ENCODE measurements at regions not wholly inside any gene's neighbourhood (a gene's known extent, or its start where the extent isn't known, plus 50 kb on each side); places are given as distances from the start of the nearest gene placed in this dataset.

- H3K4me3 ChIP-seq: no peak overlapping the region
- no peaks in the 10 kb centered on the region for H3K36me3 ChIP-seq
- no peaks in the 10 kb centered on the region for H3K4me1 ChIP-seq (replicated peaks)
- TF ChIP-seq POLR2AphosphoS5 (IDR thresholded peaks at IDR 0.05): no peak
- TF ChIP-seq POLR2A (IDR thresholded peaks at IDR 0.05): no peak
- TF ChIP-seq CTCF (IDR thresholded peaks at IDR 0.05): no peak
- 47% methylated on average over 4 of the region's 4 CpGs for WGBS
- H3K9me3 ChIP-seq: no peaks in the 10 kb centered on the region
- intact Hi-C loops (cut with DNase I): no loop called here
- H3K27me3 ChIP-seq (replicated peaks; ENCODE audit: insufficient read depth): no peaks in the 10 kb centered on the region
- no peak overlapping the region for H3K27ac ChIP-seq
- DNase-seq (ENCODE audit: low spot score): no peak
Observed at GRCh38 chr1:63112155-63112900, 210.0 kb upstream of the FOXD3 start.

- Histone ChIP-seq H3K4me1 (replicated peaks) (no peaks in the 10 kb centered on the region), H3K36me3 (no peaks in the 10 kb centered on the region), H3K9me3 (no peaks in the 10 kb centered on the region), H3K27me3 (replicated peaks; ENCODE audit: insufficient read depth) (no peaks in the 10 kb centered on the region), H3K27ac (no peak overlapping the region), H3K4me3 (no peak overlapping the region)
- WGBS: 75% methylated on average over 3 of the region's 3 CpGs
- intact Hi-C loops (cut with DNase I): no loop called here
- DNase-seq (ENCODE audit: low spot score): no peak
- TF ChIP-seq POLR2A (IDR thresholded peaks at IDR 0.05) (no peak), CTCF (IDR thresholded peaks at IDR 0.05) (no peak), POLR2AphosphoS5 (IDR thresholded peaks at IDR 0.05) (no peak)
Observed at GRCh38 chr1:63115527-63115926, 206.8 kb upstream of the FOXD3 start.

GRCh38 chr1:63116016-63116415 lies 206.4 kb upstream of the FOXD3 start:
- Histone ChIP-seq H3K4me1 (replicated peaks) (no peaks in the 10 kb centered on the region), H3K4me3 (no peak overlapping the region), H3K27ac (no peak overlapping the region), H3K36me3 (no peaks in the 10 kb centered on the region), H3K9me3 (no peaks in the 10 kb centered on the region), H3K27me3 (replicated peaks; ENCODE audit: insufficient read depth) (no peaks in the 10 kb centered on the region)
- TF ChIP-seq CTCF (IDR thresholded peaks at IDR 0.05) (no peak), POLR2A (IDR thresholded peaks at IDR 0.05) (no peak), POLR2AphosphoS5 (IDR thresholded peaks at IDR 0.05) (no peak)
- intact Hi-C loops (cut with DNase I): no loop called here
- DNase-seq (ENCODE audit: low spot score): no peak

GRCh38 chr1:63119575-63120155 lies 202.7 kb upstream of the FOXD3 start:
- 45% methylated on average over 5 of the region's 5 CpGs for WGBS
- H3K9me3 ChIP-seq: no peaks in the 10 kb centered on the region
- no peaks in the 10 kb centered on the region for H3K27me3 ChIP-seq (replicated peaks; ENCODE audit: insufficient read depth)
- no peak overlapping the region for H3K27ac ChIP-seq
- TF ChIP-seq POLR2AphosphoS5 (IDR thresholded peaks at IDR 0.05) (no peak), POLR2A (IDR thresholded peaks at IDR 0.05) (no peak), CTCF (IDR thresholded peaks at IDR 0.05) (no peak)
- no peaks in the 10 kb centered on the region for H3K36me3 ChIP-seq
- no peak for DNase-seq (ENCODE audit: low spot score)
- no peaks in the 10 kb centered on the region for H3K4me1 ChIP-seq (replicated peaks)
- intact Hi-C loops (cut with DNase I): no loop called here
- no peak overlapping the region for H3K4me3 ChIP-seq

- Histone ChIP-seq H3K4me3 (no peak overlapping the region), H3K27ac (no peak overlapping the region), H3K9me3 (no peaks in the 10 kb centered on the region), H3K4me1 (replicated peaks) (no peaks in the 10 kb centered on the region), H3K36me3 (no peaks in the 10 kb centered on the region), H3K27me3 (replicated peaks; ENCODE audit: insufficient read depth) (no peaks in the 10 kb centered on the region)
- DNase-seq (ENCODE audit: low spot score): no peak
- TF ChIP-seq POLR2A (IDR thresholded peaks at IDR 0.05) (no peak), CTCF (IDR thresholded peaks at IDR 0.05) (no peak), POLR2AphosphoS5 (IDR thresholded peaks at IDR 0.05) (no peak)
- 28% methylated on average over 9 of the region's 9 CpGs for WGBS
- intact Hi-C loops (cut with DNase I): no loop called here
Observed at GRCh38 chr1:63122079-63122478, 200.3 kb upstream of the FOXD3 start.

All from prostate gland (tissue), 2 donors.